ENCODE measurements at regions not wholly inside any gene's neighbourhood (a gene's known extent, or its start where the extent isn't known, plus 50 kb on each side); places are given as distances from the start of the nearest gene placed in this dataset.

DNA sequence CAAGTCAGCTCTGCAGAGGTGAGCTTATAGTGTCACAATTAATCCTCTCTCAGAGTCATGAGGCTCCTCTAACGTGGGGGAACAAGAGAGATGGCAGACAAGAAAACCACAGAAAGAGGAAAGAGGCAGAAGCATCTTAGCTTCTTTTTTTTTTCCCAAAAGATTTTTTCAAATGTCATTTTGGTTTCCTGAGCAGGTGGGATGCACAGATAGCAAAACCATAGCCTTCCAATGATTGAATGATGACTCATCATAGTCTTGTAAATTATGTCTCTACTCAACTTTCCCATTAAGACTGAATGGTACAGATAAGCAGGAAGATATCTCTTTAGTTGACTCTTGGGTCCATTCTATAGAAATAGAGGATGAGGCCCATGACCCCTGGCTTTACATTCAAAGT lies 162.8 kb upstream of the ZFHX3 start:
- no peak for TF ChIP-seq CTCF (IDR thresholded peaks at IDR 0.05; ENCODE audit: low read depth, low read length, missing control alignments)
- Histone ChIP-seq H3K36me3 (replicated peaks) (no peaks in the 10 kb centered on the region), H3K27ac (no peak overlapping the region), H3K4me3 (ENCODE audit: low read depth, low read length) (no peak overlapping the region), H3K27me3 (replicated peaks) (no peaks in the 10 kb centered on the region)
- in situ Hi-C loops (cut with HindIII; ENCODE audit: low pct_ligation_motif_present, low sequenced_read_pairs), result loop anchor here (25.0 kb wide), 1 partner anchor 373 kb away; no protein-coding TSS in a partner anchor
- DNase-seq, result no peak

- in situ Hi-C loops (cut with HindIII; ENCODE audit: low pct_ligation_motif_present, low sequenced_read_pairs), result loop anchor here (25.0 kb wide), 1 partner anchor 373 kb away; no protein-coding TSS in a partner anchor
- no peak overlapping the region for H3K27ac ChIP-seq
- no peak overlapping the region for H3K4me3 ChIP-seq (ENCODE audit: low read depth, low read length)
- no peak for TF ChIP-seq CTCF (IDR thresholded peaks at IDR 0.05; ENCODE audit: low read depth, low read length, missing control alignments)
- DNase-seq, result no peak
- no peaks in the 10 kb centered on the region for H3K36me3 ChIP-seq (replicated peaks)
- H3K27me3 ChIP-seq (replicated peaks), result no peaks in the 10 kb centered on the region
Measured at GRCh38 chr16:73210084-73210483, 162.2 kb upstream of the ZFHX3 start.

DNA sequence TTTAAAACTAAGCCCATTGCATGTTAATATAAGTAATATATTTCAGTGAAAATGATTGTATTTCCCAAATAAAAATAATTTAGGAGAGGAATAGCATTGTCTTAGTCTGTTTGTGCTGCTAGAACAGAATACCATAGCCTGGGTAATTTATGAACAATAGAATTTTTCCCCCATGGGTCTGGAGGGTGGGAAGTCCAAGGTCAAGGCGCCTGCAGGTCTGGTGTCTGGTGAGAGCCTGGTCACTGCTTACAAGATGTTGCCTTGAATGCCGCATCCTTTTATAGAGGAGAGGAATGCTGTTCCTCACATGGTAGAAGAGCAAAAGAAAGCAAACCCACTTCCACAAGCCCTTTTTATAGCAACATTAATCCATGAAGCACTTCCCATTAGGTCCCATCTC lies 161.3 kb upstream of the ZFHX3 start:
- no peak for TF ChIP-seq CTCF (IDR thresholded peaks at IDR 0.05; ENCODE audit: low read depth, low read length, missing control alignments)
- no peaks in the 10 kb centered on the region for H3K27me3 ChIP-seq (replicated peaks)
- no peak for DNase-seq
- H3K4me3 ChIP-seq (ENCODE audit: low read depth, low read length), result no peak overlapping the region
- in situ Hi-C loops (cut with HindIII; ENCODE audit: low pct_ligation_motif_present, low sequenced_read_pairs), result loop anchor here (25.0 kb wide), 1 partner anchor 372 kb away; no protein-coding TSS in a partner anchor
- H3K36me3 ChIP-seq (replicated peaks), result no peaks in the 10 kb centered on the region
- H3K27ac ChIP-seq, result no peak overlapping the region

DNA sequence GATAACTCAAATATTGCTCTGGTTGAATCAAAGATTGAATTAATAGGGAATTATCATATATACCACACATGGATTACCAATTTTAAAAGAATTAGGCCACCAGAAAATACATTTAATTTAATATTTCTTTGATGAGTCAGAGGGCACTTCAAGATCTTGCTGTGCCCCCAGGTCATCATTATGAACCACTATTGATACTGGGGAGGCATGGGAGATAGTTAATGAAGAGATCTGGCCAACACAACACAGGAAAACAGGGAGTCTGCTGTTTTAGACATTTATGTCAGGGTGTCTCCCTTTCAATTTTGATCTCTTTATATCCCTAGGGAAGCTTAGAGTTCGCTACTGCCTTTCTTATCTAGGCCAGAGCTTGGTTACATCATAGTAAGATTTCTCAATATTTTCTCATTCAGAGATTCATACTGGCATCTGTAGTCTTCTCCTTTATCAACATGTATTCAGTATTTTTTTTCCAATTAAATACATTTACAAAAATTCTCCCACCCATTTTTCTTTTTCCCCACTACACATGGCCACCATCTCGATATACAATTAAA lies 158.3 kb upstream of the ZFHX3 start:
- no peak overlapping the region for H3K4me3 ChIP-seq (ENCODE audit: low read depth, low read length)
- TF ChIP-seq CTCF (IDR thresholded peaks at IDR 0.05; ENCODE audit: low read depth, low read length, missing control alignments), result no peak
- H3K27me3 ChIP-seq (replicated peaks), result no peaks in the 10 kb centered on the region
- H3K27ac ChIP-seq, result no peak overlapping the region
- no peak for DNase-seq
- H3K36me3 ChIP-seq (replicated peaks), result no peaks in the 10 kb centered on the region
- in situ Hi-C loops (cut with HindIII; ENCODE audit: low pct_ligation_motif_present, low sequenced_read_pairs), result loop anchor here (25.0 kb wide), 1 partner anchor 369 kb away; no protein-coding TSS in a partner anchor

- no peak for DNase-seq
- no peak overlapping the region for H3K27ac ChIP-seq
- no peak for TF ChIP-seq CTCF (IDR thresholded peaks at IDR 0.05; ENCODE audit: low read depth, low read length, missing control alignments)
- in situ Hi-C loops (cut with HindIII; ENCODE audit: low pct_ligation_motif_present, low sequenced_read_pairs), result loop anchor here (25.0 kb wide), 1 partner anchor 368 kb away; no protein-coding TSS in a partner anchor
- H3K36me3 ChIP-seq (replicated peaks), result no peaks in the 10 kb centered on the region
- H3K27me3 ChIP-seq (replicated peaks), result no peaks in the 10 kb centered on the region
- no peak overlapping the region for H3K4me3 ChIP-seq (ENCODE audit: low read depth, low read length)
Measured at GRCh38 chr16:73205153-73205886, 157.4 kb upstream of the ZFHX3 start.
